ENCODE measurements at regions not wholly inside any gene's neighbourhood (a gene's known extent, or its start where the extent isn't known, plus 50 kb on each side); places are given as distances from the start of the nearest gene placed in this dataset.
"Not testable (repeated sequence)": the region's sequence is repeated elsewhere in the genome, so short reads cannot be mapped to it uniquely, and the experiment has no call there.

- TF ChIP-seq CTCF (conservative IDR thresholded peaks at IDR 0.05), result no peak
- H3K27me3 Mint-ChIP-seq (ENCODE audit: low read depth), result no peaks in the 10 kb centered on the region
- H3K4me1 Mint-ChIP-seq, result peaks cover 3% of the 10 kb centered on the region
- H3K27ac Mint-ChIP-seq (ENCODE audit: unreplicated experiment), result no peak overlapping the region
- DNase-seq (ENCODE audit: low read depth, low spot score), result no peak
- peaks cover 21% of the 10 kb centered on the region for H3K9me3 Mint-ChIP-seq
- H3K36me3 Mint-ChIP-seq (ENCODE audit: low read depth), result no peaks in the 10 kb centered on the region
- H3K4me3 Mint-ChIP-seq, result no peak overlapping the region
Observed at GRCh38 chr11:33531743-33532181, 168.9 kb downstream of the C11orf91 start.

- Mint-ChIP-seq H3K27ac (ENCODE audit: unreplicated experiment) (no peak overlapping the region), H3K4me3 (no peak overlapping the region), H3K27me3 (ENCODE audit: low read depth) (no peaks in the 10 kb centered on the region), H3K4me1 (peaks cover 3% of the 10 kb centered on the region), H3K9me3 (peaks cover 23% of the 10 kb centered on the region), H3K36me3 (ENCODE audit: low read depth) (no peaks in the 10 kb centered on the region)
- DNase-seq (ENCODE audit: low read depth, low spot score), result no peak
- no peak for TF ChIP-seq CTCF (conservative IDR thresholded peaks at IDR 0.05)
Observed at GRCh38 chr11:33530815-33531214, 169.8 kb downstream of the C11orf91 start.

GRCh38 chr11:33529461-33529860, 171.2 kb downstream of the C11orf91 start:
- H3K4me1 Mint-ChIP-seq, result peaks cover 3% of the 10 kb centered on the region

GRCh38 chr11:33527738-33528137, 172.9 kb downstream of the C11orf91 start:
- H3K27me3 Mint-ChIP-seq (ENCODE audit: low read depth); H3K36me3 Mint-ChIP-seq (ENCODE audit: low read depth); DNase-seq (ENCODE audit: low read depth, low spot score); H3K4me1 Mint-ChIP-seq; H3K4me3 Mint-ChIP-seq; H3K27ac Mint-ChIP-seq (ENCODE audit: unreplicated experiment): not testable (repeated sequence)
- H3K9me3 Mint-ChIP-seq, result peaks cover 19% of the 10 kb centered on the region

More at GRCh38 chr11:33529461-33529860, 171.2 kb downstream of the C11orf91 start:
- peaks cover 19% of the 10 kb centered on the region for H3K9me3 Mint-ChIP-seq
- no peaks in the 10 kb centered on the region for H3K27me3 Mint-ChIP-seq (ENCODE audit: low read depth)
- no peak overlapping the region for H3K4me3 Mint-ChIP-seq
- TF ChIP-seq CTCF (conservative IDR thresholded peaks at IDR 0.05), result no peak
- no peaks in the 10 kb centered on the region for H3K36me3 Mint-ChIP-seq (ENCODE audit: low read depth)
- no peak overlapping the region for H3K27ac Mint-ChIP-seq (ENCODE audit: unreplicated experiment)
- no peak for DNase-seq (ENCODE audit: low read depth, low spot score)

GRCh38 chr11:33525789-33526188, 174.8 kb downstream of the C11orf91 start:
- no peak overlapping the region for H3K27ac Mint-ChIP-seq (ENCODE audit: unreplicated experiment)
- no peak for TF ChIP-seq CTCF (conservative IDR thresholded peaks at IDR 0.05)
- peaks cover 19% of the 10 kb centered on the region for H3K9me3 Mint-ChIP-seq
- H3K4me3 Mint-ChIP-seq, result no peak overlapping the region
- DNase-seq (ENCODE audit: low read depth, low spot score), result no peak
- H3K4me1 Mint-ChIP-seq, result no peaks in the 10 kb centered on the region
- H3K36me3 Mint-ChIP-seq (ENCODE audit: low read depth), result no peaks in the 10 kb centered on the region
- H3K27me3 Mint-ChIP-seq (ENCODE audit: low read depth), result no peaks in the 10 kb centered on the region

- TF ChIP-seq CTCF (conservative IDR thresholded peaks at IDR 0.05), result no peak
- H3K36me3 Mint-ChIP-seq (ENCODE audit: low read depth), result no peaks in the 10 kb centered on the region
Observed at GRCh38 chr11:33521384-33521783, 179.2 kb downstream of the C11orf91 start.

More at GRCh38 chr11:33521384-33521783, 179.2 kb downstream of the C11orf91 start:
- DNase-seq (ENCODE audit: low read depth, low spot score), result no peak
- Mint-ChIP-seq H3K4me1 (no peaks in the 10 kb centered on the region), H3K27me3 (ENCODE audit: low read depth) (no peaks in the 10 kb centered on the region), H3K4me3 (no peak overlapping the region), H3K9me3 (peaks cover 2% of the 10 kb centered on the region), H3K27ac (ENCODE audit: unreplicated experiment) (no peak overlapping the region)

Data from neural crest cell (in vitro differentiated cells).